ENCODE measurements at regions not wholly inside any gene's neighbourhood (a gene's known extent, or its start where the extent isn't known, plus 50 kb on each side); places are given as distances from the start of the nearest gene placed in this dataset.

GRCh38 chr12:15047611-15048010 lies 74.8 kb downstream of the PDE6H start:
- TF ChIP-seq CTCF (IDR thresholded peaks at IDR 0.05) = no peak
- no peak overlapping the region for H3K27ac ChIP-seq
- no peak overlapping the region for H3K4me3 ChIP-seq
- DNase-seq (ENCODE audit: low spot score) = no peak

- H3K27ac ChIP-seq = no peak overlapping the region
- TF ChIP-seq CTCF (IDR thresholded peaks at IDR 0.05) = no peak
- no peak for DNase-seq (ENCODE audit: low spot score)
- no peak overlapping the region for H3K4me3 ChIP-seq
These were observed 76.8 kb downstream of the PDE6H start for GRCh38 chr12:15049461-15050153.

GRCh38 chr12:15050659-15051058 lies 77.8 kb downstream of the PDE6H start:
- Histone ChIP-seq H3K27ac (no peak overlapping the region), H3K4me3 (no peak overlapping the region)
- DNase-seq (ENCODE audit: low spot score) = no peak
- TF ChIP-seq CTCF (IDR thresholded peaks at IDR 0.05) = no peak

- no peak overlapping the region for H3K27ac ChIP-seq
- H3K4me3 ChIP-seq = no peak overlapping the region
- TF ChIP-seq CTCF (IDR thresholded peaks at IDR 0.05) = no peak
These were observed 79.8 kb downstream of the PDE6H start for GRCh38 chr12:15052691-15053090.

GRCh38 chr12:15056218-15056617 lies 83.4 kb downstream of the PDE6H start:
- H3K4me3 ChIP-seq = no peak overlapping the region
- no peak for DNase-seq (ENCODE audit: low spot score)
- TF ChIP-seq CTCF (IDR thresholded peaks at IDR 0.05) = no peak
- no peak overlapping the region for H3K27ac ChIP-seq

More at GRCh38 chr12:15052691-15053090, 79.8 kb downstream of the PDE6H start:
- no peak for DNase-seq (ENCODE audit: low spot score)

Data from coronary artery (tissue), 2 donors.